ENCODE measurements at regions not wholly inside any gene's neighbourhood (a gene's known extent, or its start where the extent isn't known, plus 50 kb on each side); places are given as distances from the start of the nearest gene placed in this dataset.
A peak's percentile ranks its signal among the peaks of the same experiment; 100 is the strongest.

DNA sequence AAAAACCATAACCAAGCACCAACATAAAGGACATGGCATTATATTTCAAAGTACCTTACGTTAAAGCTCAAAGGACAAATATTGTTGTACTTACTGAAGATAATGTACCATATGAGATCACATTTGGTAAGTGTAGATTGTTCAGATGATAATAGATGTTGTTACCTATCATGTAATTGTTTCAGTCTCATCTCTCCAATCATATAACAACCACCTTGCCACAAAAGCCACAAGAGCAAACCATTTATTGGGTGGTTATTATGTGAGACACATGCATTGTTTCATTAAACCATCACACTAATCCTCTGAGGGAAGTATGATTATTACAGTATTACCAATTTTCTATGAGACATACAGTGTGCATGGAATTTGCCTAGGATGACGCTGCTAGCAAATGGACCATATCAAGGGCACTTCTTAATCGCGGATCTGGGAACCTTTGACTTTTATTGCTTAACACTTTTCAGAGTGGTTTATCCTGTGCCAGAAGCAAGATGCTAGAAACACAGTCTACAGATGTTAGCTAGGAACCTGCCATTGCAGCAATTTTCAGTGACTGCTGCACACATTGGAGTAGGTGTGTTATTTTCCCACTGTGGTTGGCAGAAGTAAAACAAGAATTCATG, 149.8 kb upstream of the AKIRIN2 start:
- H3K4me1 ChIP-seq = peaks cover 0 to 5% (median 0%) of the 10 kb centered on the region in 9 donors
- no peak for TF ChIP-seq CTCF (IDR thresholded peaks at IDR 0.05)
- H3K27me3 ChIP-seq = no peaks in the 10 kb centered on the region
- H3K4me3 ChIP-seq = no peak overlapping the region
- ATAC-seq = no peak
- H3K27ac ChIP-seq = no peak overlapping the region
- no peaks in the 10 kb centered on the region for H3K9me3 ChIP-seq
- WGBS, 2 donors = 91 to 94% methylated on average over 4 of the region's 4 CpGs
- H3K36me3 ChIP-seq = no peaks in the 10 kb centered on the region
- no peak for DNase-seq
- intact Hi-C loops (cut with DNase I) = no loop called here

DNA sequence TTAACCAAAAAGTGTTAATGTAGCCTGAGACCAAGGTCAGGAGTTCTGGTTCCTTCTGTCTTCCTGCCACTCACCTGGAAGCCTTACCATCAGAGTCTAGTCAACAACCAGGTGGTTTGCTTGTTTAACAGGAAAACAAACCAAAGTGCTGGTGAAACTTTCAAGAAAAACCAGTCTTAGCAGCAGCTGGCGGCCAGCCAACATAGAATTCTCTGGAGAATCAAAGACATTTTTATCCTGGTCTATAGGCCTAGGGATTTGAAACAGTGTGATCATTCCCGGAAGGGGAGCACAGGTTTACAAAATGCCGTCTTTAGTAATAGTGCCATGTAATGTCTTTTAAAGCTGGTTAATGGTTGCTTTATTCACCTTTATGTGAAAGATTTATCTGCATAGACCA, 146.6 kb upstream of the AKIRIN2 start:
- WGBS, 2 donors = 48 to 64% methylated on average over 3 of the region's 3 CpGs
- ATAC-seq (no peak), DNase-seq (peak in 1 of 2 donors; percentile 17)
- H3K36me3 ChIP-seq = no peaks in the 10 kb centered on the region
- TF ChIP-seq CTCF (IDR thresholded peaks at IDR 0.05) = no peak
- no peak overlapping the region for H3K27ac ChIP-seq
- intact Hi-C loops (cut with DNase I) = no loop called here
- H3K4me3 ChIP-seq = no peak overlapping the region
- H3K4me1 ChIP-seq = peaks cover 0 to 5% (median 0%) of the 10 kb centered on the region in 9 donors
- H3K9me3 ChIP-seq = no peaks in the 10 kb centered on the region
- H3K27me3 ChIP-seq = peaks cover 0 to 4% (median 0%) of the 10 kb centered on the region in 7 donors

DNA sequence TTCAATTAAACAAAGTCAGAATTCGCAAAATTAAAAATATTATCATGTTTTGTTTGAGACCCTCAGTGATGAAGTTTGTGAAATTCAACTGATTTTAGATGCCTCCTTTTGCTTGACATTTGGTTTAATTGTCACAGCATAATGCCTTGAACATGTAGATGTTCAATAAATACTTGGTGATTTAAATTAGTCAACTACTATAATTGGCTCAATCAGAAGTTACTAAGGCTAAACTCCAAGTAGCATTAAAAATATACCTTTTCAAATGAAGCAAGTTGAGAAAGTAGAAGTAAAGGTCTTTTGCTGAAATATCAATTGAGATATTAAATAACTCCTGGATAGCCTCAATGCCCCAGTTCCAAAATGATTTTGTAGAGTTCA, 145.8 kb upstream of the AKIRIN2 start:
- TF ChIP-seq CTCF (IDR thresholded peaks at IDR 0.05) = no peak
- Histone ChIP-seq H3K4me1 (peaks cover 0 to 5% (median 0%) of the 10 kb centered on the region in 9 donors), H3K27me3 (peaks cover 0 to 4% (median 0%) of the 10 kb centered on the region in 7 donors), H3K9me3 (no peaks in the 10 kb centered on the region), H3K4me3 (no peak overlapping the region), H3K27ac (no peak overlapping the region), H3K36me3 (no peaks in the 10 kb centered on the region)
- ATAC-seq = no peak
- 91 to 97% methylated on average over 1 of the region's 1 CpG for WGBS, 2 donors
- DNase-seq = no peak
- intact Hi-C loops (cut with DNase I) = no loop called here

GRCh38 chr6:87847135-87847829, 145.2 kb upstream of the AKIRIN2 start:
- Histone ChIP-seq H3K27me3 (peaks cover 0 to 4% (median 0%) of the 10 kb centered on the region in 7 donors), H3K27ac (no peak overlapping the region), H3K36me3 (no peaks in the 10 kb centered on the region), H3K4me3 (no peak overlapping the region), H3K4me1 (peaks cover 0 to 5% (median 0%) of the 10 kb centered on the region in 9 donors), H3K9me3 (no peaks in the 10 kb centered on the region)
- TF ChIP-seq CTCF (IDR thresholded peaks at IDR 0.05) = no peak
- DNase-seq (no peak), ATAC-seq (no peak)
- intact Hi-C loops (cut with DNase I) = no loop called here
- 87 to 89% methylated on average over 6 of the region's 6 CpGs for WGBS, 2 donors

Data from heart right ventricle (tissue), 16 donors.